ENCODE measurements at regions not wholly inside any gene's neighbourhood (a gene's known extent, or its start where the extent isn't known, plus 50 kb on each side); places are given as distances from the start of the nearest gene placed in this dataset.
"Not testable (repeated sequence)": the region's sequence is repeated elsewhere in the genome, so short reads cannot be mapped to it uniquely, and the experiment has no call there.

GRCh38 chr14:23694949-23695663 lies 58.9 kb downstream of the DHRS2 start:
- DNase-seq = no peak

DNA sequence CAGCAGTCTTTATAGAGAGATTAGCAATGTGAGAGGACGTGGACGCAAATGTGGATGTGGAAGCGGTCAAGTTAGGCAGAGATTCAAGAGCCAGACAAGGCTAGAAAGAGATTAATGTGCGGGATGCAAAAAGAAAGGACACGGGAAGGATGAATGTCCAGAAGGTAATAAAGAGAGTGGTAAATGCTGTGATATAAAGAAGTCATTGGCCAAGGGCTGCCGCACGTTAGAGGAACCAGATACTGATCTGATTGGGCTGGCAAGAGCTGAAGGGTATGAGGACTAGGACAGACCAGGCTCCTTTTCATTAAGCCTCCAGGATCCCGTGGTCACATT lies 59.5 kb downstream of the DHRS2 start:
- DNase-seq = no peak

DNA sequence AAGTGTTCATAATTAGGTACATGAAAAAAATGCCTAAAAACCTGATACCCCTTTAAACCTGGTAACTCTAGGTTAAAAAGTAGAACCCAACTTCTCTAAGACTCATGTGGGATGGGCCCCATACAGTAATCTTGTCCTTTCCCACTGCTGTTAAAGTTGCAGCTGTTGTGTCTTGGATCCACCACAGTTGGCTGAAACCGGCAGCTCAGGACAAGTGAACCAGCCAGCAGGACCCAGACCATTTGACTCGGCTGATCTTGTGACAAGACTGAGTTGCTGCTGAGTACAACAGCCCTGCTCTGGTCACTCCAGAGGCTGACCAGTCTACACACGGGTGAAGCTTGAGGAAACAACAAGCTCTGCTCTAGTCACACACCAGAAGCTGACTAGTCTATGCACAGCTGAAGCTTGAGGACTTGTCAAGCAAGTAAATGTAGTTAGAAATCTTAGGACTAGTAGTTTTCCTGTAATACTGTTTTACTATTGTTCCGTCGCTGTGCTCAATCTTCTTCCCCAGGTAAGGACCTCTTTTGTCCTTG lies 60.6 kb downstream of the DHRS2 start:
- DNase-seq = no peak

DNA sequence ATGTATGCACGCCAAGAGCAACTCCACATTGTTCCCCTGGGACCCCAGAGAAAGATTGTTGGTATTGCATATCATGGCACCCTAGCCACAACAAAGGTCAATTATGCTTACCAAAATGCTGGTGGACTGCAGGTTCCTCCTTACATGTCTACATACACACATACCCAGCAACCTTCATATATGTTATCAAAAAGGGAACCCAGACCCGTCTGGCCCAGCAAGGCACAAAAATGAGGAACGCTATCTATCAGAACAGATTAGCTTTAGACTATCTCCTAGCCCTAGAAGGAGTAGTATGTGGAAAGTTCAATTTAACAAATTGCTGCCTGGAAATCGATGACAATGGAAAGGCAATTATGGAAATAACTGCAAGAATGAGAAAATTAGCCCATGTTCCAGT lies 61.5 kb downstream of the DHRS2 start:
- no peak for DNase-seq

- no peak for DNase-seq
These were observed 66.7 kb downstream of the DHRS2 start for GRCh38 chr14:23702656-23703426.

DNA sequence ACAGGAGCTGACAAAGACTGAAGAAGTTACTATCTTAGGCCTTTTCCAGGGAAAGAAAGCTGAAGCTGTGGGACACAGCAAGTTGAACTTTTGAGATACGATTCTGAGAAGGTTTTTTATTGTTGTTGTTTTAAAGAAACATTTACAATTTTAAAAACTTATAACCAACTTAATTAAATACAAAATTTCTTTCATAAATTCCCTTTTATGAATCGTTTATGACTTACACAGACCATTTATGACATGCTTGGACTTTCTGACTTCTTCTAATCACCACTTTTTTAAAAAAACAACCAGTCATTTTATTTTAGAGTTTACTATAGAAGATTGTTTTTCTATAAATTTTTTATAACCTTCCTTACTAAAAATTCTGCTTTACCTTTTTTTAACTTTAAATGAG lies 68.7 kb downstream of the DHRS2 start:
- DNase-seq = no peak

GRCh38 chr14:23707415-23707814 lies 71.3 kb downstream of the DHRS2 start:
- no peak for DNase-seq

- no peak for DNase-seq
These were observed 72.2 kb downstream of the DHRS2 start for GRCh38 chr14:23708343-23708742.

DNA sequence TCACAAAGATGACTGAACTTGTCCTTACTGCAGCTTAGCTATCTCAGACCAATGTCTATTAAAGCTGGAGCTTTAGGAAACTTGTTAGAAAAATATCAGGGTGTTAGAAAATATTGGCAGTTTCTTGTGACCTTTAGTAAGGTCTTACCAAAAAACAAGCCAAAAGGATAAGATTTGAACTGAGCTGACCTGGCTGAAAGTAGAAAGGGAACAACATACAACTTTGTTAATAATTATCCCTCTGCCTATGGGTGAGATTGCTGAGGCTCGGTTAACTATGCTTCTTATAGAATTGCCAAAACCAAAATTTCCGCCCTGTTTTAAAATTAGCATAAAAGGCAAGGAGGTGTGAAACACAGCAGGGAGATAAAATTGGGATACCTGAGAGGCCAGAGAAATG lies 73.8 kb downstream of the DHRS2 start:
- DNase-seq = no peak

DNA sequence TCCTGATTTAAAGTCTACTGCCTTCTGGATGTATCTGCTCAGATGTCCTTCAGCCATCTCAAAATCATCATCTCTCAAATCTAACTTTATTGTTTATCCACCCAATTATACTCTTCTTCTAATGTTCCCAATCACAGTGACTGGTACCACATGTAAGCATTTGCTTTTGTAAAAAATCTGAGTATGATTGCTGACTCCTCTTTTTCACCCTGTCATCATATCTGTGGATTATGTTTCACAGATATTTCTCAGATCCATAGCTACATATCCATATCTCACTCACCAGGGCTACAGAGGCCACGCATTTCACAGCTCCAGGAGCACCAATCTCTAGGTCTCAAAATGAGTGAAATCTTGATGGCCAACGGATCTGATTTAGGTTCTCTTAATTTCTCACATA lies 76.1 kb downstream of the DHRS2 start:
- DNase-seq = no peak

GRCh38 chr14:23719225-23719985 lies 83.2 kb downstream of the DHRS2 start:
- DNase-seq = no peak

- no peak for DNase-seq
These were observed 86.5 kb downstream of the DHRS2 start for GRCh38 chr14:23722675-23723074.

DNA sequence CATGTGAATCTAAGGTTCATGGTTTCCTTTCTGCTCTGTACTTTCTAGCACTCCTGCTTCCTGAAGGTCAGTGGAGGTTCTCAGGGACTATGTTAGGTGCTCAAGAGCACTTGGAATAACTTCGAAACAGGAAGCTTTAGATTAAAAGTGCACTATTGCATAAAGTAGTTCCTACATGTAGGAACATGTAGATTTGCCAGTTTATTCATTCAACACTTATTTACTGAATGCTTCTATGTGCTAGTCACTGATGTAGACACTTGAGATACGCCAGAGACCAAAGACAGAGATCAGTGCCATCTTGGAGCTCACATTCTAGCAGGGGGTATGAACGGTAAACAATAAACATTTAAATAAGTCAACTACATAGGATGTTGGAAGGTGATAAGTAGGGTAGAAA lies 87.7 kb downstream of the DHRS2 start:
- DNase-seq = no peak

DNA sequence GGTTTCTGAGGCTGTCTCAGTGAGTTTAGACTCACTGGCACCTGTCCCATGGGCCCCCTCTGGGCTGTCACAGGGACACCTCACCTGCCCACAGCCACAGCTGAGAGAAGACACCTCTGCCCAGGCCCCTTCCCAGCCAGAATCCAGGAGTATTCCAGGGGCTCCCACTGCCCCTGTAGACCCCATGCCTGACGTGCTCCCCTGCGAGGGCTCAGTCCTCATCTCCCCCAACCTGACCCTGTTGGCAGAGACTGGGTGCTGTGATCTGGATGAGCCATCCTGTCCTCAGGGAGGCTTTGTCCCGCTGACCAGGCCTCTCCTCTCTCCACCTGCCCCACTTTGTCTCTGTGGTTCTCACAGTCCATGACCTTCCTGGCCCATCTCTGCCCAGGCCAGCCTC lies 89.4 kb downstream of the DHRS2 start:
- no peak for DNase-seq

- no peak for DNase-seq
These were observed 90.0 kb downstream of the DHRS2 start for GRCh38 chr14:23725980-23726710.

GRCh38 chr14:23727566-23728335 lies 91.6 kb downstream of the DHRS2 start:
- DNase-seq = no peak

GRCh38 chr14:23728791-23729190 lies 92.6 kb downstream of the DHRS2 start:
- no peak for DNase-seq

DNA sequence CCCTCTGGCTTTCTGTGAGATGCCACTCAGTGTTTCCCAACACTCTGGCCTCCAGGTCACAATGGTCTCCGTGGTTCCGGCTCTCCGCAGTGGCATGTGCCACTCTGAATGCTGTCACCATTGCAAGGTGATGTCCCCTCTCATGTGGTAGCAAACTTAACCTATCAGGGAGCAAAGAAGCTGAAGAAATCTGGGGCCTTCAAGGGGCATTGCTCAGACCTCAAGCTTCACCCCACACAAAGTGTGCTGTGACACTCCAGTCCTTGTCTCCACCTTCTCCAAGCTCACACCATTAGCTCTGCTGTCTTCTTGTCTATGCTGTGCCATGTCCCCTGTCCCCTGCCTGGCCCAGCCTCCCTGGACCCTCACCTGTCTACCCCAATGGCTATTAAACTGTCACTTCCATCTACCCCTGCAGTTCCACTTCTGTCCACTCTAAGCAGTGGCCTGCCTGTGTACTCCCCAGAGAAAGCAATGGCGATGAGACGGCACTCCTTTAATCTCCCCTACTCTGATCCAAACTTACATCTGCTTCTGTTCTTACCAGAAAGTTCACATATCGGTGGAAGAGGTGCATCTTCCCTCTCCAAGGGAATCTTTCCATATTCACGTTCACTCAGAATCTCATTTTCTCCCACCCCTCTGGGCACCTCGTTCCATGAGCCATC lies 93.7 kb downstream of the DHRS2 start:
- DNase-seq = no peak

- no peak for DNase-seq
These were observed 99.2 kb downstream of the DHRS2 start for GRCh38 chr14:23735394-23735793.

DNA sequence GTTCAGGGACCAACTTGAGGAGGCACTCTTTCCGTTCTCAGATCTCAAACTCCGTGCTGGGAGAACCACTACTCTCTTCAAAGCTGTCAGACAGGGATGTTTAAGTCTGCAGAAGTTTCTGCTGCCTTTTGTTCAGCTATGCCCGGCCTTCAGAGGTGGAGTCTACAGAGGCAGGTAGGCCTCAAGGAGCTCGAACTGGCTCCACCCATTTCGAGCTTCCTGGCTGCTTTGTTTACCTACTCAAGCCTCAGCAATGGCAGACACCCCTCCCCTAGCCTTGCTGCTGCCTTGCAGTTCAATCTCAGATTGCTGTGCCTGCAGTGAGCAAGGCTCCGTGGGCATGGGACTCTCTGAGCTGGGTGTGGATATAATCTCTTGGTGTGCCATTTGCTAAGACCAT lies 108.2 kb downstream of the DHRS2 start:
- DNase-seq = not testable (repeated sequence)

- no peak for DNase-seq
These were observed 114.2 kb downstream of the DHRS2 start for GRCh38 chr14:23750357-23750756.

DNA sequence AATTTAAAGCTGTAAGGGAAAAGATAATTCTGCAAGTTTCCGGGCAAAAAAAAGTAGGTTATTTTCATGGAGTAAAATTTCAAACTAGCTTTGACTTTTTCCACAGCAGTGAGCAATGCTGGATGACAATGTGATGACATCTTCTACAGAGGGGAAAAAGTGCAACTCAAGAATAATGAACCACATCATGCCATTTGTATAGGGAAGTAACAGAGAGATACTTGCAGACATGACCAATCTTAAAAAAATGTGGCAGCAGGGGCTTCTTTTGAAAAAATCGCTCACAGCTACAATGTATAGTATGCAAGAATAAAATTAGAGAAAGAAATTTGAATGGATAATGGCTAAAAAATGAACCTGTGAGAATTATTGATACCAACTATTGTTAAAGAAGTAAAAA lies 115.5 kb downstream of the DHRS2 start:
- DNase-seq = no peak

Data from GF-D8 (cell line).